HCT116 (cell line): ENCODE measurements at regions not wholly inside any gene's neighbourhood (a gene's known extent, or its start where the extent isn't known, plus 50 kb on each side); places are given as distances from the start of the nearest gene placed in this dataset.
A peak's percentile ranks its signal among the peaks of the same experiment; 100 is the strongest.

Source experiments
- ATAC-seq: fragments of 200-7000 bp; cut with Tn5 transposase; 2 replicates; pipeline ENCODE4 v1.9.1; 2020; ENCODE audit warnings: mild to moderate bottlenecking, moderate library complexity
- BruUV-seq: library from RNA; stranded (reverse); fragments of 400-500 nt; replicated peaks from 2 replicates; lab custom pipeline; 2021; lab: Mats Ljungman, UMichigan
- CTCF ChIA-PET: fragments of 300-600 bp; sonication (Branson Sonifier 250); formaldehyde crosslinking; loops from one replicate; lab custom pipeline; 2021; ENCODE audit warnings: antibody characterized with exemption; lab: Charles Lee
- POLR2A ChIA-PET: fragments of 300-600, 350-600 bp; sonication (Branson Sonifier 250); formaldehyde crosslinking; loops from one replicate; lab custom pipeline; 2021; ENCODE audit warnings: antibody characterized with exemption; lab: Charles Lee
- RAD21 ChIA-PET, 2 experiments: fragments of 300-600 bp; sonication (Branson Sonifier 250); formaldehyde crosslinking; loops; one replicate each; lab custom pipeline; 2023; ENCODE audit warnings: low total read pairs in 2 of 2; ENCODE audit not compliant: uncharacterized antibody in 2 of 2, unreplicated experiment in 2 of 2, low non-redundant PET in 1 of 2; lab: Charles Lee
- DNase-seq: peaks from one replicate; pipeline ENCODE4 v3.0.0-alpha.2; 2010; ENCODE audit warnings: low read depth, low spot score
- H2AFZ ChIP-seq: fragments of 200-600 bp; shearing (Covaris generic), sonication (generic); 2 replicates; pipeline ENCODE4 v1.6.1; 2017; ENCODE audit warnings: low read depth, mixed run types, mixed read lengths, antibody characterized with exemption, low read length; ENCODE audit not compliant: poor library complexity, severe bottlenecking
- H3K27ac ChIP-seq: 2 replicates; pipeline ENCODE4 v1.5.1; 2012; ENCODE audit warnings: low read depth, low read length
- H3K27me3 ChIP-seq: fragments of 200-600 bp; sonication (generic); 2 replicates; pipeline ENCODE4 v1.6.1; 2016; ENCODE audit warnings: mixed run types, low read length, mixed read lengths; ENCODE audit not compliant: insufficient read depth
- H3K36me3 ChIP-seq, 2 experiments: fragments of 200-500 bp in 1 of 2; fragments of 200-600 bp in 1 of 2; sonication (Bioruptor generic) in 1 of 2; sonication (generic) in 1 of 2; 2 replicates each; pipeline versions ENCODE4 v1.5.1 to v1.6.1; 2014 to 2016; ENCODE audit warnings: low read length in 2 of 2, inconsistent platforms in 1 of 2, mixed read lengths in 1 of 2, mixed run types in 1 of 2; ENCODE audit not compliant: insufficient read depth in 2 of 2, control insufficient read depth in 1 of 2
- H3K4me1 ChIP-seq, 2 experiments: fragments of 200-600 bp in 1 of 2; sonication (generic) in 1 of 2; 2 replicates each; pipeline versions ENCODE4 v1.5.1 to v1.6.1; 2012 to 2017; ENCODE audit warnings: low read length in 2 of 2, inconsistent platforms in 1 of 2, mild to moderate bottlenecking in 1 of 2, mixed read lengths in 1 of 2, mixed run types in 1 of 2, moderate library complexity in 1 of 2; ENCODE audit not compliant: insufficient read depth in 2 of 2, control insufficient read depth in 1 of 2
- H3K4me2 ChIP-seq: fragments of 200-600 bp; sonication (generic); 2 replicates; pipeline ENCODE4 v1.6.1; 2017; ENCODE audit warnings: mixed run types, low read length, mixed read lengths
- H3K4me3 ChIP-seq, 2 experiments: fragments of 200-600 bp in 1 of 2; sonication (generic) in 1 of 2; replicated peaks in 1 of 2; 2 replicates each; pipeline ENCODE4 v1.5.1; 2011 to 2016; ENCODE audit warnings: low read length in 2 of 2, control low read depth in 1 of 2, low read depth in 1 of 2, mild to moderate bottlenecking in 1 of 2, mixed read lengths in 1 of 2, mixed run types in 1 of 2
- H3K79me2 ChIP-seq: fragments of 200-600 bp; sonication (generic); 2 replicates; pipeline ENCODE4 v1.6.1; 2017; ENCODE audit warnings: mild to moderate bottlenecking, mixed run types, low read length, moderate library complexity, mixed read lengths; ENCODE audit not compliant: insufficient read depth
- H3K9ac ChIP-seq: fragments of 200-600 bp; sonication (generic); 2 replicates; pipeline ENCODE4 v1.6.1; 2016; ENCODE audit warnings: low read length, mixed read lengths
- H3K9me2 ChIP-seq: fragments of 200-600 bp; sonication (generic), shearing (Covaris generic); 2 replicates; pipeline ENCODE4 v1.6.1; 2017; ENCODE audit warnings: mixed run types, mild to moderate bottlenecking, moderate library complexity; ENCODE audit not compliant: insufficient read depth
- H3K9me3 ChIP-seq, 2 experiments: fragments of 200-500 bp in 1 of 2; fragments of 200-600 bp in 1 of 2; sonication (Bioruptor generic) in 1 of 2; sonication (generic) in 1 of 2; 2 replicates each; pipeline ENCODE4 v1.6.1; 2014 to 2017; ENCODE audit warnings: low read length in 2 of 2, mixed read lengths in 2 of 2, inconsistent platforms in 1 of 2, low read depth in 1 of 2, mild to moderate bottlenecking in 1 of 2, mixed run types in 1 of 2, moderate library complexity in 1 of 2; ENCODE audit not compliant: control insufficient read depth in 1 of 2, insufficient read depth in 1 of 2
- H4K20me1 ChIP-seq: fragments of 200-600 bp; sonication (generic), shearing (Covaris generic); 2 replicates; pipeline ENCODE4 v1.6.1; 2017; ENCODE audit warnings: mixed run types, mild to moderate bottlenecking, moderate library complexity; ENCODE audit not compliant: insufficient read depth
- ATF3 ChIP-seq: IDR thresholded peaks from 2 replicates; pipeline ENCODE4 v1.6.1; 2012
- CEBPB ChIP-seq: IDR thresholded peaks from 2 replicates; pipeline ENCODE4 v1.6.1; 2012; ENCODE audit warnings: low read depth
- CTCF ChIP-seq, 3 experiments: fragments of 200-600 bp in 1 of 3; sonication (generic) in 1 of 3; IDR thresholded peaks in 2 of 3; conservative IDR thresholded peaks in 1 of 3; 2 replicates each; pipeline ENCODE4 v1.5.1; 2012 to 2017; ENCODE audit warnings: low read depth in 2 of 3, low read length in 2 of 3, antibody characterized with exemption in 1 of 3, borderline replicate concordance in 1 of 3, control low read depth in 1 of 3, mild to moderate bottlenecking in 1 of 3, mixed read lengths in 1 of 3, mixed run types in 1 of 3, moderate library complexity in 1 of 3; ENCODE audit not compliant: insufficient read depth in 1 of 3
- JUND ChIP-seq: IDR thresholded peaks from 2 replicates; pipeline ENCODE4 v1.6.1; 2012
- POLR2AphosphoS5 ChIP-seq: IDR thresholded peaks from 2 replicates; pipeline ENCODE4 v1.6.1; 2011; ENCODE audit warnings: mild to moderate bottlenecking, low read depth, low read length, moderate library complexity
- RAD21 ChIP-seq: IDR thresholded peaks from 2 replicates; pipeline ENCODE4 v1.6.1; 2012; ENCODE audit warnings: low read depth, mild to moderate bottlenecking
- SIN3A ChIP-seq: IDR thresholded peaks from 2 replicates; pipeline ENCODE4 v1.6.1; 2012; ENCODE audit warnings: low read depth
- YY1 ChIP-seq: IDR thresholded peaks from 2 replicates; pipeline ENCODE4 v1.6.1; 2011; ENCODE audit warnings: low read length, low read depth, moderate library complexity, mild to moderate bottlenecking; ENCODE audit not compliant: insufficient replicate concordance; ENCODE audit errors: extremely low read depth
- ZNF274 ChIP-seq: fragments of 200-500 bp; sonication (Bioruptor generic); IDR thresholded peaks from 2 replicates; pipeline ENCODE4 v1.6.1; 2014; ENCODE audit warnings: mild to moderate bottlenecking, low read depth, low read length, inconsistent platforms
- intact Hi-C: fragments of 100-400 bp; cut with micrococcal nuclease; formaldehyde crosslinking; loops from 2 replicates; pipeline ENCODE4 v1.10.0; 2022

GRCh38 chr3:14289590-14290461 lies 111.2 kb downstream of the LSM3 start:
- H3K9me2 ChIP-seq, result no peaks in the 10 kb centered on the region
- BruUV-seq, result no TSS peak
- TF ChIP-seq RAD21 (no peak), CEBPB (no peak), POLR2AphosphoS5 (no peak), ATF3 (no peak), YY1 (no peak), ZNF274 (no peak), JUND (no peak), SIN3A (no peak), CTCF (IDR thresholded peaks at IDR 0.05 in 2 of 3, conservative IDR thresholded peaks at IDR 0.05 in 1 of 3; ENCODE audit: borderline replicate concordance in 1 of 3, insufficient read depth in 1 of 3, low read depth in 2 of 3, low read length in 2 of 3) (no peak)
- TF ChIP-seq, all 23 proteins: peak for 0
- no peaks in the 10 kb centered on the region for H3K36me3 ChIP-seq
- H3K27me3 ChIP-seq, result peaks cover 13% of the 10 kb centered on the region; the same call in 1 of the 2 replicates
- no peaks in the 10 kb centered on the region for H3K79me2 ChIP-seq
- no peak overlapping the region for H3K9ac ChIP-seq
- ChIA-PET CTCF (interaction anchor here (1.0 kb wide), 1 partner anchor 14 kb away, joined by 3 read pairs; no protein-coding TSS in a partner anchor), RAD21 (no interaction called here), POLR2A (no interaction called here)
- no peaks in the 10 kb centered on the region for H4K20me1 ChIP-seq
- DNase-seq (no peak), ATAC-seq (peak; percentile 50; the same call in 1 of the 2 replicates)
- no peak overlapping the region for H3K4me3 ChIP-seq
- no peak overlapping the region for H2AFZ ChIP-seq
- H3K4me2 ChIP-seq, result no peak overlapping the region
- intact Hi-C loops, result no loop called here
- H3K9me3 ChIP-seq, result no peaks in the 10 kb centered on the region
- H3K27ac ChIP-seq, result no peak overlapping the region
- H3K4me1 ChIP-seq, result no peaks in the 10 kb centered on the region
